ENCODE measurements at regions not wholly inside any gene's neighbourhood (a gene's known extent, or its start where the extent isn't known, plus 50 kb on each side); places are given as distances from the start of the nearest gene placed in this dataset.

GRCh38 chrX:40331762-40332161, 234.0 kb upstream of the BCOR start:
- TF ChIP-seq, protein P1, sequence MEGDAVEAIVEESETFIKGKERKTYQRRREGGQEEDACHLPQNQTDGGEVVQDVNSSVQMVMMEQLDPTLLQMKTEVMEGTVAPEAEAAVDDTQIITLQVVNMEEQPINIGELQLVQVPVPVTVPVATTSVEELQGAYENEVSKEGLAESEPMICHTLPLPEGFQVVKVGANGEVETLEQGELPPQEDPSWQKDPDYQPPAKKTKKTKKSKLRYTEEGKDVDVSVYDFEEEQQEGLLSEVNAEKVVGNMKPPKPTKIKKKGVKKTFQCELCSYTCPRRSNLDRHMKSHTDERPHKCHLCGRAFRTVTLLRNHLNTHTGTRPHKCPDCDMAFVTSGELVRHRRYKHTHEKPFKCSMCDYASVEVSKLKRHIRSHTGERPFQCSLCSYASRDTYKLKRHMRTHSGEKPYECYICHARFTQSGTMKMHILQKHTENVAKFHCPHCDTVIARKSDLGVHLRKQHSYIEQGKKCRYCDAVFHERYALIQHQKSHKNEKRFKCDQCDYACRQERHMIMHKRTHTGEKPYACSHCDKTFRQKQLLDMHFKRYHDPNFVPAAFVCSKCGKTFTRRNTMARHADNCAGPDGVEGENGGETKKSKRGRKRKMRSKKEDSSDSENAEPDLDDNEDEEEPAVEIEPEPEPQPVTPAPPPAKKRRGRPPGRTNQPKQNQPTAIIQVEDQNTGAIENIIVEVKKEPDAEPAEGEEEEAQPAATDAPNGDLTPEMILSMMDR (IDR thresholded peaks at IDR 0.05): no peak
- TF ChIP-seq POLR2A (IDR thresholded peaks at IDR 0.05; ENCODE audit: low read depth): no peak
- no peak for TF ChIP-seq EP300 (IDR thresholded peaks at IDR 0.05)
- TF ChIP-seq POLR2AphosphoS5 (IDR thresholded peaks at IDR 0.05): no peak

Measured in esophagus muscularis mucosa (tissue), 4 donors.